AG04449 (cell line): ENCODE measurements at regions not wholly inside any gene's neighbourhood (a gene's known extent, or its start where the extent isn't known, plus 50 kb on each side); places are given as distances from the start of the nearest gene placed in this dataset.
A peak's percentile ranks its signal among the peaks of the same experiment; 100 is the strongest.

ENCODE experiments used
- CTCF ChIA-PET: fragments of 350-600 bp; formaldehyde crosslinking; extraction: SDS; loops from one replicate; lab custom pipeline; 2021; ENCODE audit warnings: antibody characterized with exemption; lab: Yijun Ruan, JAX
- POLR2A ChIA-PET: fragments of 400-600, 350-600 bp; formaldehyde crosslinking; extraction: SDS; loops from one replicate; lab custom pipeline; 2020; ENCODE audit warnings: antibody characterized with exemption, inconsistent platforms; lab: Yijun Ruan, JAX
- DNase-seq: peaks from one replicate; pipeline ENCODE4 v3.0.0-alpha.2; 2010; ENCODE audit warnings: low read depth, low spot score
- H3K4me3 ChIP-seq: 2 replicates; pipeline ENCODE4 v1.5.1; 2011; ENCODE audit warnings: low read depth, mild to moderate bottlenecking, control low read depth, low read length
- CTCF ChIP-seq: IDR thresholded peaks from one replicate; pipeline ENCODE4 v1.5.1; 2011; ENCODE audit warnings: mild to moderate bottlenecking, moderate library complexity, low read length, control low read depth, inconsistent platforms; ENCODE audit not compliant: insufficient read depth; ENCODE audit errors: missing control alignments

GRCh38 chr10:78982726-78983125 lies 86.0 kb upstream of the ZMIZ1 start:
- ChIA-PET POLR2A (no interaction called here), CTCF (interaction anchor here (1.5 to 3.3 kb wide), 2 partner anchors 8 to 25 kb away, joined by 3 to 19 read pairs; no protein-coding TSS in a partner anchor)
- no peak for TF ChIP-seq CTCF
- DNase-seq, result no peak
- no peak overlapping the region for H3K4me3 ChIP-seq

- DNase-seq, result no peak
- TF ChIP-seq CTCF, result no peak
- CTCF ChIA-PET, result interaction anchor here (1.0 to 3.3 kb wide), 2 partner anchors 9 to 13 kb away, joined by 3 to 19 read pairs; no protein-coding TSS in a partner anchor
Measured at GRCh38 chr10:78983608-78984007, 85.2 kb upstream of the ZMIZ1 start.

GRCh38 chr10:78985973-78986818 lies 82.6 kb upstream of the ZMIZ1 start:
- TF ChIP-seq CTCF, result no peak
- ChIA-PET POLR2A (no interaction called here), CTCF (interaction anchor here (3.3 kb wide), 1 partner anchor 11 kb away, joined by 19 read pairs; no protein-coding TSS in a partner anchor)
- H3K4me3 ChIP-seq, result no peak overlapping the region
- DNase-seq, result peak; percentile 55

More at GRCh38 chr10:78983608-78984007, 85.2 kb upstream of the ZMIZ1 start:
- POLR2A ChIA-PET, result no interaction called here
- no peak overlapping the region for H3K4me3 ChIP-seq

GRCh38 chr10:78991187-78991586 lies 77.6 kb upstream of the ZMIZ1 start:
- no peak for DNase-seq
- no peak for TF ChIP-seq CTCF
- H3K4me3 ChIP-seq, result no peak overlapping the region
- CTCF ChIA-PET, result interaction anchor here (0.6 to 0.8 kb wide), 2 partner anchors 11 to 38 kb away, joined by 3 to 4 read pairs; no protein-coding TSS in a partner anchor
- POLR2A ChIA-PET, result no interaction called here

- DNase-seq, result no peak
- ChIA-PET CTCF (no interaction called here), POLR2A (no interaction called here)
- no peak overlapping the region for H3K4me3 ChIP-seq
- TF ChIP-seq CTCF, result no peak
Measured at GRCh38 chr10:78992333-78992732, 76.4 kb upstream of the ZMIZ1 start.

GRCh38 chr10:78993261-78993945 lies 75.4 kb upstream of the ZMIZ1 start:
- H3K4me3 ChIP-seq, result no peak overlapping the region
- ChIA-PET POLR2A (no interaction called here), CTCF (no interaction called here)
- TF ChIP-seq CTCF, result no peak
- no peak for DNase-seq
